HepG2 (cell line): ENCODE measurements at regions not wholly inside any gene's neighbourhood (a gene's known extent, or its start where the extent isn't known, plus 50 kb on each side); places are given as distances from the start of the nearest gene placed in this dataset.

ENCODE experiments used
- ATAC-seq: fragments of 200-7000 bp; cut with Tn5 transposase; 3 replicates; pipeline ENCODE4 v1.9.1; 2020; ENCODE audit warnings: mild to moderate bottlenecking, moderate library complexity
- BruUV-seq: library from RNA; stranded (reverse); fragments of 400-500 nt; replicated peaks from 2 replicates; lab custom pipeline; 2021; lab: Mats Ljungman, UMichigan
- CTCF ChIA-PET: fragments of 300-600 bp; formaldehyde crosslinking; extraction: SDS; loops from one replicate; lab custom pipeline; 2021; ENCODE audit warnings: low total read pairs, inconsistent platforms, low intra/inter-chr PET ratio; lab: Yijun Ruan, JAX
- POLR2A ChIA-PET: fragments of 350-600 bp; sonication (Branson Sonifier 250); formaldehyde crosslinking; loops from one replicate; lab custom pipeline; 2020; ENCODE audit warnings: antibody characterized with exemption, inconsistent platforms; lab: Yijun Ruan, JAX
- DNase-seq: peaks from one replicate; pipeline ENCODE4 v3.0.0-alpha.2; 2015; ENCODE audit warnings: low spot score
- FAIRE-seq: peaks from 3 replicates; lab custom pipeline; 2011; peaks lifted over from hg19 to GRCh38; lab: Jason Lieb, UNC
- H2AFZ ChIP-seq: one replicate; pipeline ENCODE4 v1.6.1; 2011; ENCODE audit warnings: low read length, inconsistent platforms
- H3K27ac ChIP-seq: fragments of 300-600 bp; 3 replicates; pipeline ENCODE4 v1.8.0; 2011; ENCODE audit warnings: mixed run types, mild to moderate bottlenecking, mixed read lengths, low read length, inconsistent platforms; ENCODE audit not compliant: insufficient read depth; ENCODE audit errors: extremely low read length
- H3K27me3 ChIP-seq, 2 experiments: fragments of 200-600 bp in 1 of 2; 2 replicates in 1 of 2; 3 replicates in 1 of 2; pipeline versions ENCODE4 v1.6.0 to v1.8.0; 2011; ENCODE audit warnings: low read length in 2 of 2, mild to moderate bottlenecking in 2 of 2, moderate library complexity in 2 of 2, inconsistent platforms in 1 of 2; ENCODE audit not compliant: insufficient read depth in 2 of 2, control insufficient read depth in 1 of 2
- H3K36me3 ChIP-seq, 2 experiments: fragments of 200-600 bp in 1 of 2; replicated peaks in 1 of 2; 2 replicates in 1 of 2; 3 replicates in 1 of 2; pipeline versions ENCODE4 v1.5.1 to v1.8.0; 2011; ENCODE audit warnings: low read length in 2 of 2, inconsistent platforms in 1 of 2; ENCODE audit not compliant: insufficient read depth in 2 of 2, control insufficient read depth in 1 of 2
- H3K4me1 ChIP-seq: 2 replicates; pipeline ENCODE4 v1.5.1; 2012; ENCODE audit warnings: low read length, inconsistent platforms; ENCODE audit not compliant: insufficient read depth
- H3K4me2 ChIP-seq: 2 replicates; pipeline ENCODE4 v1.6.0; 2011; ENCODE audit warnings: low read depth, low read length, inconsistent platforms
- H3K4me3 ChIP-seq, 3 experiments: fragments of 200-600 bp in 1 of 3; sonication (generic), shearing (Covaris generic) in 1 of 3; replicated peaks in 1 of 3; 2 replicates each; pipeline ENCODE4 v1.5.1; 2011 to 2016; ENCODE audit warnings: low read length in 3 of 3, inconsistent platforms in 2 of 3, low read depth in 2 of 3, mild to moderate bottlenecking in 2 of 3, control low read depth in 1 of 3, mixed read lengths in 1 of 3; ENCODE audit not compliant: insufficient read depth in 1 of 3
- H3K79me2 ChIP-seq: one replicate; pipeline ENCODE4 v1.6.1; 2011; ENCODE audit warnings: low read length, inconsistent platforms; ENCODE audit not compliant: insufficient read depth
- H3K9ac ChIP-seq: 2 replicates; pipeline ENCODE4 v1.6.0; 2011; ENCODE audit warnings: mild to moderate bottlenecking, low read depth, low read length, inconsistent platforms; ENCODE audit not compliant: insufficient read depth
- H3K9me3 ChIP-seq: 2 replicates; pipeline ENCODE4 v1.5.1; 2012; ENCODE audit warnings: mild to moderate bottlenecking, low read length
- H4K20me1 ChIP-seq: 2 replicates; pipeline ENCODE4 v1.6.0; 2011; ENCODE audit warnings: inconsistent platforms, mild to moderate bottlenecking, low read length, moderate library complexity; ENCODE audit not compliant: insufficient read depth
- GATAD1 ChIP-seq: IDR thresholded peaks from 2 replicates; pipeline ENCODE4 v1.6.1; 2016; ENCODE audit warnings: missing genetic modification reagents, missing compliant biosample characterization
- HNRNPH1 ChIP-seq: fragments of 200-400 bp; formaldehyde crosslinking; optimal IDR thresholded peaks from 2 replicates; pipeline ENCODE3; 2017; ENCODE audit warnings: mild to moderate bottlenecking, low read depth, low read length
- IRX3 ChIP-seq: sonication (generic); formaldehyde crosslinking; IDR thresholded peaks from 2 replicates; pipeline ENCODE4 v1.8.1; 2023; ENCODE audit warnings: mild to moderate bottlenecking, low read depth, missing genetic modification reagents, borderline replicate concordance
- NR2F2 ChIP-seq: IDR thresholded peaks from 2 replicates; pipeline ENCODE4 v1.6.1; 2012; ENCODE audit warnings: low read depth, inconsistent platforms, borderline replicate concordance
- PTBP1 ChIP-seq: fragments of 200-400 bp; formaldehyde crosslinking; IDR thresholded peaks from 2 replicates; pipeline ENCODE4 v1.6.1; 2018; ENCODE audit warnings: low read length, low read depth; ENCODE audit not compliant: poor library complexity, severe bottlenecking
- RBM22 ChIP-seq: fragments of 200-400 bp; formaldehyde crosslinking; optimal IDR thresholded peaks from 2 replicates; pipeline ENCODE3; 2017; ENCODE audit warnings: mild to moderate bottlenecking, low read length, moderate library complexity
- RELA ChIP-seq: sonication (generic); formaldehyde crosslinking; IDR thresholded peaks from 2 replicates; pipeline ENCODE4 v1.4.0; 2020; ENCODE audit warnings: missing genetic modification reagents
- SMARCC2 ChIP-seq: fragments of 450-650 bp; IDR thresholded peaks from 2 replicates; pipeline ENCODE4 v1.6.1; 2017; ENCODE audit warnings: antibody characterized with exemption, mild to moderate bottlenecking
- SP140L ChIP-seq: sonication (generic); formaldehyde crosslinking; IDR thresholded peaks from 2 replicates; pipeline ENCODE4 v1.4.0; 2020; ENCODE audit warnings: missing genetic modification reagents, borderline replicate concordance
- SP4 ChIP-seq: sonication (generic); formaldehyde crosslinking; IDR thresholded peaks from 2 replicates; pipeline ENCODE4 v1.8.1; 2023; ENCODE audit warnings: mild to moderate bottlenecking, missing genetic modification reagents
- THAP8 ChIP-seq: sonication (generic); formaldehyde crosslinking; IDR thresholded peaks from 2 replicates; pipeline ENCODE4 v1.5.1; 2020; ENCODE audit warnings: missing genetic modification reagents, mild to moderate bottlenecking, borderline replicate concordance
- TMF1 ChIP-seq: sonication (generic); formaldehyde crosslinking; IDR thresholded peaks from 2 replicates; pipeline ENCODE4 v1.8.1; 2022; ENCODE audit warnings: low read depth, missing genetic modification reagents
- ZNF570 ChIP-seq: sonication (generic); formaldehyde crosslinking; IDR thresholded peaks from 2 replicates; pipeline ENCODE4 v1.4.0; 2020; ENCODE audit warnings: mild to moderate bottlenecking, missing genetic modification reagents, borderline replicate concordance
- WGBS: methylation state at CpG from one replicate; pipeline ENCODE4 v1.1.6; 2017; ENCODE audit warnings: low lambda C conversion rate; 5-methylcytosine and 5-hydroxymethylcytosine counted together
- in situ Hi-C: cut with HindIII; loops from 2 replicates; pipeline ENCODE4 v1.10.0; 2017; ENCODE audit warnings: low pct_unique_long_range_greater_than_20kb; ENCODE audit not compliant: extremely low pct_ligation_motif_present
- intact Hi-C: fragments of 100-400 bp; cut with micrococcal nuclease; formaldehyde crosslinking; loops from one replicate; pipeline ENCODE4 v1.10.0; 2022; ENCODE audit not compliant: unreplicated experiment
- TF ChIP-seq, protein P1 (sequence below): sonication (generic); formaldehyde crosslinking; IDR thresholded peaks from 2 replicates; pipeline ENCODE4 v1.5.1; 2020; ENCODE audit warnings: mild to moderate bottlenecking, missing genetic modification reagents
- TF ChIP-seq, protein P2 (sequence below): IDR thresholded peaks from 2 replicates; pipeline ENCODE4 v1.6.1; 2012; ENCODE audit warnings: low read depth, low read length, improper control_type of control experiment
- TF ChIP-seq, protein P3 (sequence below): sonication (generic); formaldehyde crosslinking; IDR thresholded peaks from 2 replicates; pipeline ENCODE4 v1.4.0; 2020; ENCODE audit warnings: missing genetic modification reagents
- TF ChIP-seq, protein P4 (sequence below): IDR thresholded peaks from 2 replicates; pipeline ENCODE4 v1.6.1; 2016; ENCODE audit warnings: control low read depth

GRCh38 chr12:82242729-82243128 is 115.5 kb downstream of the CCDC59 start:
- H2AFZ ChIP-seq, result no peak overlapping the region
- no peaks in the 10 kb centered on the region for H3K36me3 ChIP-seq
- no peaks in the 10 kb centered on the region for H3K4me1 ChIP-seq
- DNase-seq (no peak), FAIRE-seq (no peak), ATAC-seq (no peak)
- TF ChIP-seq GATAD1 (CRISPR knock-in tag), result no peak
- no peak for TF ChIP-seq SP140L (CRISPR knock-in tag)
- no peak for TF ChIP-seq SMARCC2
- TF ChIP-seq, protein P1, sequence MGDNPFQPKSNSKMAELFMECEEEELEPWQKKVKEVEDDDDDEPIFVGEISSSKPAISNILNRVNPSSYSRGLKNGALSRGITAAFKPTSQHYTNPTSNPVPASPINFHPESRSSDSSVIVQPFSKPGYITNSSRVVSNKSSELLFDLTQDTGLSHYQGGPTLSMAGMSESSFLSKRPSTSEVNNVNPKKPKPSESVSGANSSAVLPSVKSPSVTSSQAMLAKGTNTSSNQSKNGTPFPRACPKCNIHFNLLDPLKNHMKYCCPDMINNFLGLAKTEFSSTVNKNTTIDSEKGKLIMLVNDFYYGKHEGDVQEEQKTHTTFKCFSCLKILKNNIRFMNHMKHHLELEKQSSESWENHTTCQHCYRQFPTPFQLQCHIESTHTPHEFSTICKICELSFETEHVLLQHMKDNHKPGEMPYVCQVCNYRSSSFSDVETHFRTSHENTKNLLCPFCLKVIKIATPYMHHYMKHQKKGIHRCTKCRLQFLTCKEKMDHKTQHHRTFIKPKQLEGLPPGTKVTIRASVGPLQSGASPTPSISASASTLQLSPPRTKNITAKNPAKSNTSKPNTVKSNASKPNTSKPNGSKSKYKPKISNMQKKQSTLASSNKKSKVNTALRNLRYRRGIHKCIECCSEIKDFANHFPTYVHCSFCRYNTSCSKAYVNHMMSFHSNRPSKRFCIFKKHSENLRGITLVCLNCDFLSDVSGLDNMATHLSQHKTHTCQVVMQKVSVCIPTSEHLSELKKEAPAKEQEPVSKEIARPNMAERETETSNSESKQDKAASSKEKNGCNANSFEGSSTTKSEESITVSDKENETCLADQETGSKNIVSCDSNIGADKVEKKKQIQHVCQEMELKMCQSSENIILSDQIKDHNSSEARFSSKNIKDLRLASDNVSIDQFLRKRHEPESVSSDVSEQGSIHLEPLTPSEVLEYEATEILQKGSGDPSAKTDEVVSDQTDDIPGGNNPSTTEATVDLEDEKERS (CRISPR knock-in tag), result no peak
- TF ChIP-seq PTBP1, result no peak
- TF ChIP-seq, protein P2, sequence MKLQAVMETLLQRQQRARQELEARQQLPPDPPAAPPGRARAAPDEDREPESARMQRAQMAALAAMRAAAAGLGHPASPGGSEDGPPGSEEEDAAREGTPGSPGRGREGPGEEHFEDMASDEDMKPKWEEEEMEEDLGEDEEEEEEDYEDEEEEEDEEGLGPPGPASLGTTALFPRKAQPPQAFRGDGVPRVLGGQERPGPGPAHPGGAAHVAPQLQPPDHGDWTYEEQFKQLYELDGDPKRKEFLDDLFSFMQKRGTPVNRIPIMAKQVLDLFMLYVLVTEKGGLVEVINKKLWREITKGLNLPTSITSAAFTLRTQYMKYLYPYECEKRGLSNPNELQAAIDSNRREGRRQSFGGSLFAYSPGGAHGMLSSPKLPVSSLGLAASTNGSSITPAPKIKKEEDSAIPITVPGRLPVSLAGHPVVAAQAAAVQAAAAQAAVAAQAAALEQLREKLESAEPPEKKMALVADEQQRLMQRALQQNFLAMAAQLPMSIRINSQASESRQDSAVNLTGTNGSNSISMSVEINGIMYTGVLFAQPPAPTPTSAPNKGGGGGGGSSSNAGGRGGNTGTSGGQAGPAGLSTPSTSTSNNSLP, result no peak
- TF ChIP-seq RBM22, result no peak
- TF ChIP-seq HNRNPH1, result no peak
- no peak for TF ChIP-seq THAP8 (CRISPR knock-in tag)
- no peak for TF ChIP-seq RELA (CRISPR knock-in tag)
- TF ChIP-seq, protein P3, sequence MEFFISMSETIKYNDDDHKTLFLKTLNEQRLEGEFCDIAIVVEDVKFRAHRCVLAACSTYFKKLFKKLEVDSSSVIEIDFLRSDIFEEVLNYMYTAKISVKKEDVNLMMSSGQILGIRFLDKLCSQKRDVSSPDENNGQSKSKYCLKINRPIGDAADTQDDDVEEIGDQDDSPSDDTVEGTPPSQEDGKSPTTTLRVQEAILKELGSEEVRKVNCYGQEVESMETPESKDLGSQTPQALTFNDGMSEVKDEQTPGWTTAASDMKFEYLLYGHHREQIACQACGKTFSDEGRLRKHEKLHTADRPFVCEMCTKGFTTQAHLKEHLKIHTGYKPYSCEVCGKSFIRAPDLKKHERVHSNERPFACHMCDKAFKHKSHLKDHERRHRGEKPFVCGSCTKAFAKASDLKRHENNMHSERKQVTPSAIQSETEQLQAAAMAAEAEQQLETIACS (CRISPR knock-in tag), result no peak
- no peak for TF ChIP-seq IRX3
- no peak for TF ChIP-seq NR2F2
- TF ChIP-seq ZNF570, result no peak
- TF ChIP-seq, protein P4, sequence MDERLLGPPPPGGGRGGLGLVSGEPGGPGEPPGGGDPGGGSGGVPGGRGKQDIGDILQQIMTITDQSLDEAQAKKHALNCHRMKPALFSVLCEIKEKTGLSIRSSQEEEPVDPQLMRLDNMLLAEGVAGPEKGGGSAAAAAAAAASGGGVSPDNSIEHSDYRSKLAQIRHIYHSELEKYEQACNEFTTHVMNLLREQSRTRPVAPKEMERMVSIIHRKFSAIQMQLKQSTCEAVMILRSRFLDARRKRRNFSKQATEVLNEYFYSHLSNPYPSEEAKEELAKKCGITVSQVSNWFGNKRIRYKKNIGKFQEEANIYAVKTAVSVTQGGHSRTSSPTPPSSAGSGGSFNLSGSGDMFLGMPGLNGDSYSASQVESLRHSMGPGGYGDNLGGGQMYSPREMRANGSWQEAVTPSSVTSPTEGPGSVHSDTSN, result no peak
- no peak for TF ChIP-seq TMF1
- TF ChIP-seq SP4 (CRISPR knock-in tag), result no peak
- ChIA-PET CTCF (no interaction called here), POLR2A (no interaction called here)
- intact Hi-C loops, result no loop called here
- H3K9me3 ChIP-seq, result no peaks in the 10 kb centered on the region
- no peak overlapping the region for H3K27ac ChIP-seq
- no peaks in the 10 kb centered on the region for H3K27me3 ChIP-seq
- 5% methylated on average over 4 of the region's 4 CpGs for WGBS
- no peaks in the 10 kb centered on the region for H4K20me1 ChIP-seq
- H3K4me2 ChIP-seq, result no peak overlapping the region
- H3K9ac ChIP-seq, result no peak overlapping the region
- in situ Hi-C loops, result no loop called here
- H3K4me3 ChIP-seq, result no peak overlapping the region
- no peaks in the 10 kb centered on the region for H3K79me2 ChIP-seq
- no TSS peak for BruUV-seq
